Stimulated activated CD4-positive, alpha-beta T cell treated with anti-CD3 and anti-CD28 coated beads, Interleukin-12 subunit alpha, Interleukin-12 subunit beta, amount 100 ng/mL, for 4 hours (primary cell): ENCODE measurements at regions not wholly inside any gene's neighbourhood (a gene's known extent, or its start where the extent isn't known, plus 50 kb on each side); places are given as distances from the start of the nearest gene placed in this dataset.

ENCODE experiments used
- DNase-seq: peaks from one replicate; pipeline ENCODE4 v3.0.0-alpha.2; 2020

DNA sequence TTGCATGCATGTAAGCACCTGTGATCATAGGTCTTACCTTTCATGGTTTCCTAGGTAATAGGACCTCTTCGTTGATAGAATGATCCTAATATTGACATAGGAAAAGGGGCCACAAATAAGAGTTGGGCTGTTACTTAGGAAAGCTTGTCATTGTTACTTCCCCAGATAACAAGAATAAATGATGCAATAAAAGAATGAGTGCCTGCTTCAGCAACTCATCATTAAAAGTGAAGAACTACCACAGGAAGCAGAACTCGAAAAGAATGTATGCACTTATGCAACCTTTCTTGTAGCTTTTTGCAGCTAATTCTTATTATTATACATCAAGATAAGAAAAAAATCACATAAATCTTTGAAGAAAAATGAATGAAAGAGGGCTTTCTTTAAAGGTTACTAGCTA lies 548.6 kb downstream of the LTN1 start:
- no peak for DNase-seq

DNA sequence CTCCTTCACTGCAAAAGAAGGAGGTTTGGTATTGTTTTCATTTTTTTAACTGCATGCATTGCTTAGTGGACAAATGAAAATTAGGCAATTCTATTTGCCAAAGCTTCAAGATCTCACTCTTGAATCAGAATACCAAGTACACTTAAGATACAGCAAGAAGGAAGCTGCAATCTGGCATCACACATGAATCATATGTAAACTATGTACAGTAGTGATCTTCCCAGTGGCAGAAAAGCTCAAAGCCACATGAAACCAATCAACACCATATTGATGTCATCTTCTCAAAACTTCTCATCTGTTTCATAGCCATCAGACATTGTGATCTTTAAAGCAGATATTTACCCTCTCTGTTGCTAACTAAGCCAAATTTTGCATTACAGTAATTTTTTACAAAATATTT lies 550.1 kb downstream of the LTN1 start:
- DNase-seq, result no peak

- no peak for DNase-seq
Measured at GRCh38 chr21:28442085-28442484, 550.6 kb downstream of the LTN1 start.

DNA sequence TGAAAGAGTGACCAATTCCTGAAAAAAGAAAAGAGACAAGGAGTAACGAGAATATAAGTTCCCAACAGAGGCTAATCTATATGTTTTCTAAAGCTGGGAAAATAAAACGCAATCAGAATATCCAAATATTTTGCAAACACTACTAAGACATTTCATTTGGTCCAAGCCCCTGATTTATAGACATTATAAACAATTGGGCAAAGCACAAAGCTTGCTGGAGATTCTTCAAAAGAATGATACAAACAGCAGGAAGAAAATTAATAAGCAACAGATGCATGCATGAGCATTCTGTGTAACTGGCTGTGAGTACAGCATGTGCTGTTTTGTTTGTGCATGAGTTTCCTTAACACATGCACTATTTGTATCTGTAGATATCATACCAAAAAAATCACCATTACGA lies 552.9 kb downstream of the LTN1 start:
- DNase-seq, result no peak

DNA sequence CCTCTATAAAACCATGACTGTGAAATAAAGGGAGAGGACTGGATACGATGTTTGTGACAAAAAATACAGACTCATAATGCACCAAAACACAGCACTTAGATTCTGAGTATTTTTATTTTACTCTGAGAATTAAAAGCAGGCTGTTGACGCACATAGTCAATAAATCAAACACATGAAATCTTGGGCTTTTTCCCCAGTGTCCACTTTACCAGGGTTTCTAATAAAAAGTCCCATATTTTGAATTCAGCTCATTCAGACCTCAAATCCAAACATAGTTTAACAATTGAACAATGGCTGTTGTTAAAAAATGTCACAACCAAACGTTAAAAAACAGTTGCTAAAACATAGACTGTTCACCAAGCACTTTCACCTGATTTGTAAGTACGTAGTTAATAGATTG lies 553.4 kb downstream of the LTN1 start:
- no peak for DNase-seq

DNA sequence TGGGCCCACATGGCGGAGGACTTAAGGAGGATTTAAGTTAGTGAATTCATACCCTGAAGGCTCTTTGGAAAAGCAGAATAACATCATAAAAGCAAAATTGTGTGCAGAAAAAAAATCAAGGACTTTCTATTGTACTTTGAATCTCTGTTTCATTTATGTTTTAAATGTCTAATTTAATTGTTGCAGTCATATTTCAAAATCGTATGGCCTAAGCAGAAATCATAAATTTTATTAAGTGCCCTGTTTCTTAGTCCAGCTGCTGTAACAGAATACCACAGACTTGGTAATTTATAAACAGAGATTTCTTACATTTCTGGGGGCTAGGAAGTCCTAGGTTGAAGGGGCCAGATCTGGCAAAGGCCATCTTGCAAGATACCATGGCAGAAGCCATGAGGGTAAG lies 555.6 kb downstream of the LTN1 start:
- no peak for DNase-seq

GRCh38 chr21:28436286-28436932 lies 556.3 kb downstream of the LTN1 start:
- DNase-seq, result no peak

DNA sequence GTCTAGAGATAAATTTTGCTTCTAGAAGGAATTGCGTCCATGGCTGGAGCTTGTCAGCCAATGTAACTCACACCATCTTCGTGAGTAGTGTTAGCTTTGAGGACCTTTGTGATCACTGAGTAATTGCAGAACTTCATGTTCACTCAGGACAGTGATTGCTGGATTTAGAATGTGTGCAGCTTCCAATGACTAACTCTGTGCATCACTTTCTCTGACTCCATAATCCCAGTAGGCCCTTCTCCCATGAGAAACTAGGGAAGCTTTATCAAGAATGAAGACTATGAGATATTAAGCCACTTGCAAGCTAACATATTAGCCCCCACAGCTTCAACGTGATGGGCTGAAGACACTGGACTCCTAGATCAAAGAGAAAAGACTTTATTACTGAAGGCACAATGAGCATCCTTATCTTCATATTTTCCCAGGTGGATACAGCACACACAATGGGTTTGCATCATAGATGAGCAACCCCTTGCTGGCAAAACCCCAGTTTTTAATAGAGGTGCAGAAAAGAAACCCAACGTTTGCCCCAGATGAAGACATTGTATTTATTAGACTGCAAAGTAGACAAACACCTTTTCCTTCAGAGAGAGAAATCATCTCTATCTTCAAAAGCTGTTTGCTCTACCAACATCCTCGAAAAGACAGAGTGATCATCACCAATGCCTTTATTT lies 561.0 kb downstream of the LTN1 start:
- DNase-seq, result no peak

DNA sequence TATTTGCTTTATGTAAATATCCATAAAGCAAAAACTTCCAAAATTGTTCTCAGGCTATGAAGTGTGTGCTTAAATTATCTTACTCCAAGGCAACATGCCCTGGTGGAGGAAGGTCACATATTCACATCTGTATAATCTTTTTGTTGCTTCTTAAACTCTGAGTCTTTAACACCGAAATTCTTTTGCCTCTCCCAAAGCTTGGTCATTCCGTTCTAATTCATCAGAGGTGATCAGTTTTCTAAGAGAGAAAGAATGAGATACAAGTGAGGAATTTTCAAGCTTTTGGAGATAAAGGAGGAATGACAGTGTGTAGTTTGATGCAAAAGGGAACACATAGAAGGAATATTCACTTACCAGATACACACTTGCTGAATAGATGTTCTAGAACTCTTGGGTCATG lies 561.7 kb downstream of the LTN1 start:
- DNase-seq, result no peak

DNA sequence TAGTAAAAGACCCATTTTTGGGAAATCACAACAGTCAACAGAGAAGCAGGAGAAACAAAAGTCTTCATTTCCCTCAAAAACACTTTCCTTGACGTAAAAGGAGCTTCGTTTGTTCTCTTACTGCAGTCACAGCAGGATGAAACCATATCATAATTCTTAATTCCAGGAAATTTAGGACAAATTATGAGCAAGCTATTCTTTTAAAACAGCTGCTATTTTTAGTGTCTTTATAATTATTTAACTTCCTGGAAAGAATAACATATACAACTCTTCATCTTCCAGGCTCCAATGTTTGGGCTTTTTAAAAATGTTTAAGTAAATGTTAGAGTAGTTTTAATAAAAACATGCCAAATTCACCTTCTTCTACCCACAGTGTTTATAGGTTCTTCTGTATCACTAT lies 563.5 kb downstream of the LTN1 start:
- no peak for DNase-seq

- no peak for DNase-seq
Measured at GRCh38 chr21:28427394-28428022, 565.2 kb downstream of the LTN1 start.

DNA sequence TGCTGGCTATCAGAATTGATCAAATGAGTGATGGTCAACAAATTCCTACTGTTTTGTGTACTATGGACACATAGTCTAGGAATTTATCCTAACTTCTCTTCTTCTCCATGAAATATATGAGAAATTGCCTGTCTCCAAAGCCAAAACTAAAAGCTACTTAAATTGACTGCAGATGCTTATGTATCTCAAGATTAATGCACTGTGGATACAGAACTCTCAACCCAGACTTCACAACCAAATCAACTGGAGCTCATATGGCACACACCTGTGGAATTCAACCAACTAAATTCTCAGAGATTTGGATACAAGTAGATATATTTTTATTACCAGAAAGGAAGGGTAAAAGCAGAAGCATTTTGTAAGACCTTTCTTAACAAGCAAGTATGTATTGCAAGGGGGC lies 566.1 kb downstream of the LTN1 start:
- DNase-seq, result no peak

DNA sequence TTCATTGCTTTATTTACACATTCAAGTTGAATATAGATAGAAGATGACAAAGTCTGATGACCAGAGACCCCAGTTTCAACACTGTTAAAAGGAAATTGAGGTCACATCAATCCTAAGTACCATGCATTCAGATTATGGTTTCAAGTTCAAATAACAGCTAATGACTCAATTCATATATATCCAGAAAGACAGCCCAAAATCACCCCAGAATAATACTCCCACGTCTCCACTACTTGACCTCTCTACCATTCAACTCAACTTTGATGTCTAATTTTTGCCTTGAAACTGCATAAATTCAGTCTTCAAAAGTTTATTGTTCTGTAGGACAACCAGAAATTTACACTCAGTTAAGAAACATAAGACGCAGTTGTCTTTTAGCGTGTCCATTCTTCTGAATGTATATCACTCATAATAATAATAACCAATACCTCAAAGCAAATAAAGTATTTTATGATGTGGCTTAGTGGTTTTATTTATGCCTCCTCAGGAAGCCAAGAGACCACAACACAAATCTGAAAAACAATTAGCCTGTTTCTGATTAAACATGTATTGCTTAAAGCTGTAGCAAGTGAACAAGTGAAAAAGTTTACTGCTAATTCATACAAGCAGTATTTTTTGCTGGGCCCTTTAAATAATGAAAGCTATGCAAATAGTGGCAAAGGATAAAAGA lies 569.0 kb downstream of the LTN1 start:
- no peak for DNase-seq

DNA sequence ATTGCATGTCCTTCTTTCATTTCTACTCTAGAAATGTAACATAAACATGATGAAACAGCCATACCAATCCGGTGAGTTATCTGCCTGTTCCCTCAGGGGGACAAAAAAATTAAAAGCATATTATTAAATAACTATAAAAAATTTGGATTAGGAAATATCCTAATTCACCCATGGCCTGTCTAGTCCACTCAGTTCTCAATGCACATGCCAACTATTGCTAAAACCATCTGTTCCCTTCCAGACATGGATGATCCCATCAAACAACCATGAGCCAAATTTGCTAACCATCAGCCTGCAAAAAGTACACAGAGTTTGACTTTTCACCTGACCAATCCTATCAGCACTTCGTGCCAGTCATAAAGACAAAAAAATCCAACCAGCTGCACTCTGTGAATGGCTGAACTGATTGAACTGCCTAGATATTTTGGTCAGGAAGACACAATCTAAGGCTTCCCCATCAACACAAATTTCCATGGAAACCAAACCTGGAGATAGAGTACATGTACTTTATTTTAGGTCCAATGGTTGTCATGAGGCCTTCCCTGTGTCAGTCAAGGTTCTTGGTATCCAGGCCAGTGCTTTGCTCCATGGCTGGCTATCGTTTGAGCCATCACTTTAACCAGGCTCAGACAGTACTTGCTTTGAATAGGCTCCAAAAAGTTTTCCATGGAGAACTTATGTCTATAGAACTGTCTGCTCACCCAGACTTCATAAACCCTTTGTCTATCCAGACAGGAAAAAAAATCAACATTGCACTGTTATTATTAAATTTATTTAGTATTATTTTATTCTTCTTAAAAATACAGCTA lies 570.8 kb downstream of the LTN1 start:
- DNase-seq, result no peak

- no peak for DNase-seq
Measured at GRCh38 chr21:28419811-28420210, 572.9 kb downstream of the LTN1 start.

DNA sequence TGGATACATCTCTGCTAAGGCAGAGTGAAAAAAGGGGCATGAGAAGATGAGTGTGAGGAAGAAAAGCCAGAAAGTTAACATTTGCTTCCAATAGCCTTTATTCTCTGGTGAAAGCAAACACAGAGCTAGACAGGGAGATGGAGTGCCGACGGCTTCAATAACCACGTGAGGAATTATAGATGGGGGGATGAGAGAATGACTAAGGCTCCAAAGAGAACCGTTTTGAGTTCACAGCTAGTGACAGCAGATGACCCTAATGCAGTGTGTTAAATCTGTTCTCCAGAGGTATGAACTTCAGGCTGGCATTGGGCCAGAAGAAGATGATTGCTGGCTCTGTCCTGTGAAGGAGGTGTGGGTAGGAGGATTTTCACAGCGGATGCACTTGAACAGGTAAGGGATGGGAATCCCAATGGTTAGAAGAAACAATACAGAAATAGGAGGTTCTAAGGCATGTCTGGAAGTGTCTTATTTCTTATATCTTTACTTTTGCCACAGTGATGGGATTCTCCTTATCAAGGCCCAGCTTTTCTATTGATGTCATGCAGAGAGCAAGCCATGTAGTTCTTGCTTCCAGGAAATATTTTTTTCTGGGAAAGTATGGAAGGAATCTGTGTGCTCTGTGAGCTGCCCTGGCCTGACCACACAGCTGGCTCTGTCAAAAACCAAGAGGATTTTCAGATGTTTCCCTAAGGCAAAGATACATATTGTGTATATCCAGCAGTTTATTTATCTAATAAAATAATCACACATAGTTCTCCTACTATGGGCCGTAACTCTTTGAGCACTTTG lies 573.8 kb downstream of the LTN1 start:
- no peak for DNase-seq

GRCh38 chr21:28410256-28410655 lies 582.4 kb downstream of the LTN1 start:
- no peak for DNase-seq

GRCh38 chr21:28402616-28402989 lies 590.1 kb downstream of the LTN1 start:
- no peak for DNase-seq

GRCh38 chr21:28397040-28397439 lies 595.6 kb downstream of the LTN1 start:
- no peak for DNase-seq

DNA sequence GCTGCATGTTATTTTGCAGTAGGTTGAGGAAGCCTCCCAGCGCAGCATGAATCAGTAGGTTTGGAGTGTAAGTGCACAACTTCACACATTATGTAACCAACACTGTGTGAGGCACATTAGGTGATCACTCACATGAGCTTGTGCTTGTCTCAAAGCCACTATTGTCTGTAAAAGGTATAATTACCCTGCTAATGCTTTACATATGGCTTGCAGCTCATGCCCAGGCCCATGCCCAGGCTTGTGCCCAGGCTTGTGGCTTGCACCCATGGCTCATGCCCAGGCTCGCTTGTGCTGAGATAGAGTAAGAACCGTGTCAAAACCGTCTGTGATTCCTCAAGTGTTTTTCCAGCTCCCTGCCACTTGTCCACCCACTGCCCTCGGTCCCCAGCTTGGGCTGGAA lies 596.3 kb downstream of the LTN1 start:
- DNase-seq, result no peak

- no peak for DNase-seq
Measured at GRCh38 chr21:28393279-28393678, 599.4 kb downstream of the LTN1 start.
